GM21423 (cell line): ENCODE measurements at regions not wholly inside any gene's neighbourhood (a gene's known extent, or its start where the extent isn't known, plus 50 kb on each side); places are given as distances from the start of the nearest gene placed in this dataset.

ENCODE experiments used
- ATAC-seq: cut with Tn5 transposase; IDR thresholded peaks from one replicate; pipeline ENCODE4 v1.9.1; 2021; ENCODE audit warnings: mild to moderate bottlenecking, moderate library complexity; ENCODE audit not compliant: unreplicated experiment

DNA sequence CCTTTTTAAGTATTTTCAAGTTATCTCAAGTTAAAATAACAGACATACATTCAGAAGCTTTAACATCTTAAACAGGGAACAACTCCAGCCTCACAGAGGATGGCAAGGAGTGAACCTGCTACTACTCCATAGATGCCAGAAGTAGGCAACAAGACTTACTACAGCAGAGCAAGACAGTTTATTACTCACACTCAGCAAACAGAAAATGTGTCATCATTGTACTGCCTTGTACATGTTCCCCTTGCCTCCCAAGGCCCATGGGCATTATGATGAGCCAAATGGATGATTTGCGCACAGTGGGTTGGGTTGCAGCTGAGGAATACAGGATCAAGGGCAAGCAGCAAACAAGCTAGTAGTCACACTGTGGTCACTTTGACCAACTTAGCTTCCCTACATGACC, 80.6 kb upstream of the VRK2 start:
- no peak for ATAC-seq

GRCh38 chr2:57973621-57974186, 72.9 kb upstream of the VRK2 start:
- no peak for ATAC-seq

GRCh38 chr2:57979158-57979557, 67.4 kb upstream of the VRK2 start:
- no peak for ATAC-seq

DNA sequence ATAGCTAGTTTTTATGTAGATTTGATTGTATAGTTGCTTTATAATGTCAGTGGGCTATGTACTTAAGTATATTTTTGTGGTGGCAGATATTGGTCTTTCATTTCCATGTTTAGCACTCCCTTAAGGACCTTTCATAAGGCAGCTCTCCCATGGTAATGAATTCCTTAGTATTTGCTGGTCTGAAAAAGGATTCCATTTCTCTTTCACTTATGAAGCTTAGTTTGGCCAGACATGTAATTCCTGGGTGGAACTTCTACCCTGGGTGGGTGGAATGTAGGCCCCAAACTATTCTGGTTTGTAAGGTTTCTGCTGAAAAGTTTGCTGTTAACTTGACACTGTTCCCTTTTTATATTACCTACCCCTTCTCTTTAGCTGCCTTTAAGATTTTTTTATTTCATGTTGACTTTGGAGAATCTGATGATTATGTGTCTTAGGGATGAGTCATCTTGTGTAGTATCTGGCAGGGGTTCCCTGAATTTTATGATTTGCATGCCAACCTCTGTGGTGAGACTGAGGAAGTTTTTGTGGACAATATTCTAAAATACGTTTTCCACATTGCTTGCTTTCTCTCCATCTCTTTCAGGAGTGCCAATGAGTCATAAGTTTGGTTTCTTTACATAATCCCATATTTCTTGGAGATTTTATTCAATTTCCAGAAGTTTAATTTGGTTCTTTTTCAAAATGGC, 65.4 kb upstream of the VRK2 start:
- ATAC-seq: no peak

GRCh38 chr2:57987835-57988573, 58.6 kb upstream of the VRK2 start:
- ATAC-seq: no peak

GRCh38 chr2:57990118-57990725, 56.4 kb upstream of the VRK2 start:
- ATAC-seq: no peak
